RKO (cell line): ENCODE measurements at regions not wholly inside any gene's neighbourhood (a gene's known extent, or its start where the extent isn't known, plus 50 kb on each side); places are given as distances from the start of the nearest gene placed in this dataset.
"Not testable (repeated sequence)": the region's sequence is repeated elsewhere in the genome, so short reads cannot be mapped to it uniquely, and the experiment has no call there.

Source experiments
- DNase-seq: peaks from one replicate; pipeline ENCODE4 v3.0.0-alpha.2; 2016; ENCODE audit warnings: low spot score

DNA sequence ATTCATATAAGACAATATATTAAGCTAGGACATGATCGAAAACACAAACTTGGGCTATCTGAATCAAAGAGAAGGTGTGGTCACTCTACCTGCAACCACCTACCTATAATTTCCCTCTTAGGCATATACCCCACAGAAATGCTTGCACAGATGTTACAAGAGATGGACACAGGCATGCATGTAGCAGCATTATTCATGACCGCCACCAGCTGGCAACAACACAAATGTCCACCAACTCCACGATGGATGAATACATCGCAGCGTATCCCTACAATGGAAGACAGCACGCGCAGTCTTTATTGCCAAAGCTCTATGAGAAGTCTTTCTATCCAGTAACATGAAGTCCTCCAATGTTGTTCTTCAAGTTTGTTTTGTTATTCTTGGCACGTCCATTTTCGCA, 90.8 kb downstream of the ARL4C start:
- DNase-seq: no peak

DNA sequence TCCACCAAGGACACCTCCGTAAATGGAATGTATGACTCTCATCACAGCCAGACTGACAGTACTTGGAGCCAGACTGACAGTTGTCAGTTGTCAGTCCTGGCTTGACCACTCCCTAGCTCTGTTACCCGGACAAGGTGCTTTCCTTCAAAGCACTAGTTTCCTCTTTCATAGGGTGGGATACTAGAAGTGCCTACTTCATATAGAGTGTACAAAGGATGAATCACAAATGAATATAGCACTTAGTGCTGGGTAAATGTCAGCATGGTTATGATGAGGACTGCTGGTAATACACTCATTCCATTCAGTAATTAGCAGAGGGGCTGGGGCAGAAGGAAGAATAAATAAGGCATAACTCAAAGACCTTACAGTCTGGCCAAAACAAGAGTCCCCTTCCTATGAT, 91.4 kb downstream of the ARL4C start:
- no peak for DNase-seq

DNA sequence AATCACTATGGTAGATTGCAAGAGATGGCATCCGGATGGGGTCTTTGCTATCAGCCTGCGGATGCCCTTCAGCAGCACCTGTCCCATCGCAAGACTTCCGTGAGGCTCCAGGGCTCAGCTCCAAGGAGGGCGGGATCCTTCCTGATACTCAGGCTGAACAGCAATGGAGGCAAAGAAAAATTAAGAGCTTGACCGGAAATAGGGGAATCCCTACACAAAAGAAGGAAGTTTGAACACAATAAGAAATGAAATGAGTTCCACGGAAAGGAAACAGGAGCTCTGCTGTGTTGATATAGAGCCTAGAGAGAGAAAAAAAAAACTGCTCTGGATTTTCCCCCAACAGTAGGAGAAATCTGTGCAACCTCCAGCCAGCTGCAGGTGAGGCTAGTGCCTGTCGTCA, 91.9 kb downstream of the ARL4C start:
- DNase-seq: no peak

DNA sequence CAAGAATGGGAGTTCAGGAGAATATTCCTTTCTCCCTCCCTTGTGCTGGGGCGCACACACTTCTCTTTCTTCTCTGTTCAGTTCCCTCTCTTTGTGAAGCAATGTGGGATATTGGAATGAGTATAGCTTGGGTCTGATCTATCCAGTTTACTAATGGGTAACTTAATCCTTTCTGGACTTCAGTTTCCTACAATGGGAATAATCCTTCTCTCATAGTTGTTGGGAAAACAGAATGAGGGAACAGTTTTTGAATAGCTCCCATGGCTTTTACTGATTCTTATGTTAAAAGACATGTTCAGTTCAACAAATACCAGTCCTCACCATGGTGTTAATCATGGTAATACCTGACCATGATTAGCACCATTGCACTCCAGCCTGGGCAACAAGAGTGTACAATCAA, 93.1 kb downstream of the ARL4C start:
- DNase-seq: no peak

DNA sequence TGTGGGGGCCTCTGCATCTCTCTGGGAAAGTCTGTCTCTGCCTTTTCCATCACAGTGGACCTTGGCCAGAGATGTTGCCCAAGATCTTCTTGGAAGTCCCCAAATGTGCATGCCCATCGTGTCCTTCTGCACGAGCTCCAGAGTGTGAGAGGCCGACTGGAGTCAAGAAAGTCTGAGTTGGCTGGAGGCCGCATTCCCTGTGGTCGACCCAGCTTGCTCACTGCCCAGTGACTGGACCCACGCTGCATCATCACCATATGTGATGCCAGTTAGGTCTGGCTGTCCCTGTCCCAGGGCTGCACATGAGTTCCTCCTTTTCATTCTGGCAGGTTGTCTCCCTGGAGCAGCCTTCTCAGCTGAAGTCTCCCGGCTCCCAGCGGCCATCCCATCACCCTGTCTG, 93.8 kb downstream of the ARL4C start:
- no peak for DNase-seq

DNA sequence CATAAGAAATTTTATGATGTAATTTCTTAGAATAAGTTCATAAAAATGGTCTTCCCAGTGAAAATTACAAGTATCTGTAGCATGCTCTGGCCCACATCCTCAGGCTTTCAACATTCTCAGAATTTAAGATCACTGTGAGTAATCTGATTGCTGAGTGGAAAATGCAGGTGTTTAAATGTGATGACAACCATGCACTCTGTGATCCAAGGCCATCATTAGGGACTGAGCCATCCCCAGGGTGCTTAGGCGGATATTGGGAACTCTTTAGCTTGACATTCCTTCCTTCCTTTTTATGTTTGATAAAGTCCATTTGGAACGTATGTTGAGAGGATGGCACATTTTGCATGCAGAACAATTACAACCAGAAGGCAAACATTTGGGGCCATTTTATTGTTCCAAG, 95.5 kb downstream of the ARL4C start:
- DNase-seq: no peak

DNA sequence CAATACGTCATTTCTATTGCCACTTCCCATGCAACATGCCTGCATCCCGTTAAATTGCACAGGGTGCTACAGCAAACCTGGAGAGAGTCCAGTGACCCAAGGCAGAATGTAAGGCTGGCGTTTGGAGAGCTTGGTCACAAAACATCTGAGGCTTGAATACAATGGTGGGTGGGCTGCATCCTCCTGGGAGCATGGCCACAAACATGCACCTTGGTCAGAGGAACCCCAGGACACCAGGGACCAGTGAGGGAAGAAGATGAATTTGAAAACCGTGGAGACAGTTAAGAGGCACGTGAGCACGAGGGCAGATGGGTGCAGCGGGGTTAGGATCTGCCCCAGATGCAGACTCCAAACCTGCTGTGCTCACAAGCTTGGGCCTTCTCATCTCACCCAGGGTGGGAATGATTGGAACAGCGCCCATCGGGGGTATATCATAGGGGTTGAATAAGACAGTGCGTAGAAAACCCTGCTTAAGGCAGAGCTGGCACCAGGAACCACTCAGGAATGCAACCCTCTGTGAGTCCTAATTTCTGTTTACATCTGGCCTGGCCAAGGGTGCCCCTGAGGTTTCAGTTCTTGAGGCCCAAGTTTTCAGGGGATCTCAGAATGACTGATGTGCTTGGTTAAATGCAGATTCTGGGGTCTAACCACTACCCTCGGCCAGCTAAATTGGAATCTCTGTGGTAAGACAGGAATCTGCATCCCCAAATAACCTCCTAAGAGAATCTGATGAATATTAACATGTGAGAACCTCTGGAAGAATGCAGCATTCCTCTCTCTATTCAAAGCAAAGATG, 97.2 kb downstream of the ARL4C start:
- no peak for DNase-seq

DNA sequence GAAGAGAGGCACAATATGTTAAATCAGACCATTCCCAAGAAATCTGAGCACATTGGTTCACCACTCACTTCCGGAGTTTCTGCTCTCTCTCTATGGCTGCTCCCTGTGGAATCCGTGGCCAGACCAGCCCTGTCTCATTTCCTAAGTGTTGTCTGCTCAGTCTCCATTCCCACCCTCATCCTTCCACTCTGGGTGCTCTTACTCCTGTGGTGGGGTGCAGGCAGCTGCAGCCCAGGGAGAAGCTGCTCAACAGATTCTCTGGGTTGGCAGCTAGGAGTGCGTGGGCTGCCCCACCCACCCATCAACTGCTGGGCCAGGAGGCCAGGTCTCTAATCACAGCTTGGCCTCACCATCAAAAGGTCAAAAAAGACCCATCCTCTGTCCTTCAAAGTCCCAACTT, 98.3 kb downstream of the ARL4C start:
- DNase-seq: no peak

DNA sequence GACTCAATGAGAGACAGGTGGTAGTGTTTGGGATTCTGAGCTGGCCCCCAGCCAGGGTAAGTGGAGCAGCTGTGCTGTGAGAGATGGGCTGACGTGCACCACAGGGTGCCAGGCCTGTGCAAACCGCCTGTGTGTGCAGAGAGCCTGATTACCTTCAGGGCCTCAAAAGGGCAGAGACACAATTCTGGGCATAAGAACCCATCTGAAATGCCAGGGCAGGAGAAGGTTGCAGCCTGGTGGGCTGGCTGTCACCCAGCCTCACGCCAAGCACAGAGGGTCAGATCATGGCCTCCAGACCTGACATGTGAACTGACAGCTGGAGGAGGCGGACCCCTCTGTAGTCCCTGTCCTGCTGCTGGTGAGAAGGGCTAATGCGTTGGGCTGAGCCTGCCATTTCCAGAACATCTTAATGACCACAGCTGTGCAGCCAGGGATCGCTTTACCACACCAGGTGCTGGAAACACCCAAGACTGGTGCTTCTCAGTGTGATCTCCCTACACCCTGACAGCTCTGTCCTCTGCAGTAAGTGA, 100.9 kb downstream of the ARL4C start:
- no peak for DNase-seq

DNA sequence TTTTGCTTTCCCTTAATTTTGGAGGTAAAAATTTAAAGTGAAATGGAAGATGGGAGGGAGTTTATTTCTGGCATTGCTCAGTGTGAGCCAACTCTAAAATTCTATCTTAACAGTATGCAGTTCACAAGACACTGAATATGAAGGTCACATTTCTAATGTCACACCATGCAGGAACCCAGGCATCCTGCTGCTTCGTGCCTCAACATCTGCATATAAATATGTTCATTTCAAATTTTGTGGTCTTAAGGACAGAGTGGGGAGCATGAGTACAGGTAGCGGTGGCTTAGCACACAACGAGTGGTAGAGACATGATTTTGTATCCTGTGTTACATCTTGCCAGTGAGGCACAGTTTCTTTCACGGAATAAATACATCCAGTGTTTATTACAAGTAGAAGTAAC, 102.4 kb downstream of the ARL4C start:
- DNase-seq: no peak

DNA sequence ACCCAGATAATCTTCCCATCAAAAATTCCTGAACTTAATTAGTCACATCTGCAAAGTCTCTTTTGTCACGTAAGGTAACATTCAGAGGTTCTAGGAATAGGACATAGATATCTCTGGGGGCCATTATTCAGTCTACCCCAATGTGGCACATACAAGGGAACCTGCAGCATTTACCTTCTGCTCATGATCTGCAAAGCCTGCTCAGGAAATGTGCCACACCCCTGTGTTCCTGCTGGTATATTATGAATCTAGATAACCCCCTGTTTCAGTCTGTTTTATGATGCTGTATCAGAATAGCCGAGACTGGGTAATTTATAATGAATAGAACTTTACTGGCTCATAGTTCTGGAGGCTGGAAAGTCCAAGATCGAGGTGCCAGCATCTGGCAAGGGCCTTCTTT, 103.5 kb downstream of the ARL4C start:
- no peak for DNase-seq

DNA sequence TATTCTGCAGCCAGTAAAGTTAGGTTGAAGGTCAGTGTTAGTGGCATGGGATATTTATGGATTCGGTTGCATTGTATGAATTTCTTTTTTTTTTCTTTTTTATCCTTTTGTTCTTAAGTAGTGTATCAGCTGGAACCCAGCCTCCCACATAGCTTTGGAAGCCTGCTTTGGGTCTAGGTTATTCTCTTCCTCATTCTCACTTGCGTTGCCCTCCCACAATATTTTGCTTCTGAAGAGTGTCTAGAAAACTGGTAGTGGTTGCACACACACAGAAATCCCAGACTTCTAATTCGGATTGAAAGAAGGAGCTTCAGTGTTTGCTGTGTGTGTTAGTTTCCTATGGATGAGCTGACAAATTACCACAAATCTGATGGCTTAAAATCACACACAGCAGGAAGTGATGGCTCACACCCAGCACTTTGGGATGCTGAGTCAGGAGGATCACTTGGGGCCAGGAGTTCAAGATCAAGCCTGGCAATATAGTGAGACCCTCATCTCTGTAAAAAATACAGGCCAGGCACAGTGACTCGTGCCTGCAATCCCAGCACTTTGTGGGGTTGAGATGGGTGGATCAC, 104.8 kb downstream of the ARL4C start:
- DNase-seq: no peak

DNA sequence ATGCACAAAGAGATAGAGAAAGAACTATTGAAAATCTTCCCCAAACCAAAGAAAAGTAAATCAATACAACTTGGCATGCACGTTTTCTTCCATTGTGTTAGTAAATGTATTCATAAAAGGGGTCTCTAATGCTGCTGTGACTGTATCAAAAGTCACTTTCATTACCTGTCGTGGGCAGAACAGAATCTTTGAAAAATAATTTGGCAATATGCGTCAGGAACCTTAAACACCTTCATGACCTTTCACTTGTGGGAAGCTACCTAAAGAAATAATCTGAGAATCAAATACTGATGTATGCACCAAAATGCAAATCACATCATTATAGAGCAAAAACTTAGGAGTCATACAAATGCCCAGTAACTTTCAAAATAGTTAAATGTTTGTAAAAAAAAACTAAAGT, 105.3 kb downstream of the ARL4C start:
- DNase-seq: no peak

DNA sequence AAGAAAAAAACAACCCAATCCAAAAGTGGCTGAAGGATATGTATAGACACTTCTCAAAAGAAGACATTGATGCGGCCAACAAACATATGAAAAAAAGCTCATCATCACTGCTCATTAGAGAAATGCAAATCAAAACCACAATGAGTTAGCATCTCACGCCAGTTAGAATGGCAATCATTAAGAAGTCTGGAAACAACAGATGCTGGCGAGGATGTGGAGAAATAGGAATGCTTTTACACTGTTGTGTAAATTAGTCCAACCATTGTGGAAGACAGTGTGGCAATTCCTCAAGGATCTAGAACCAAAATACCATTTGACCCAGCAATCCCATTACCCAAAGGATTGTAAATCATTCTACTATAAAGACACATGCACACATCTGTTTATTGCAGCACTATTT, 107.2 kb downstream of the ARL4C start:
- DNase-seq: not testable (repeated sequence)

DNA sequence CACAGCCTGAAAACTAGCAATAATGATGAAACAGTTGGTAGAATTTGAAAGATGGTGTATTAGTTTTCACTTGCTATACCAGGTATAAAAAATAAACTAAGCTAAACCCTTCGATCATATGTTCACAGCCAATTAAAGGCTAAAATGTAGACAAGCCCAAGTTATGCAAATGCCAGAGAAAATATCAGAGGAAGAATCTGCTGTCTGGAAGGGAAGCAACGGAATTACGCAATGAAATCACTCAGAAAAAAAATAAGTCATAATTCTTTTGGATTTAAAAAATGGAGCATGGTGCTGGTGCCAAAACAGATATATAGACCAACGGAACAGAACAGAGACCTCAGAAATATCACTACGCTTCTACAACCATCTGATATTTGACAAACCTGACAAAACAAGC, 108.3 kb downstream of the ARL4C start:
- DNase-seq: no peak

DNA sequence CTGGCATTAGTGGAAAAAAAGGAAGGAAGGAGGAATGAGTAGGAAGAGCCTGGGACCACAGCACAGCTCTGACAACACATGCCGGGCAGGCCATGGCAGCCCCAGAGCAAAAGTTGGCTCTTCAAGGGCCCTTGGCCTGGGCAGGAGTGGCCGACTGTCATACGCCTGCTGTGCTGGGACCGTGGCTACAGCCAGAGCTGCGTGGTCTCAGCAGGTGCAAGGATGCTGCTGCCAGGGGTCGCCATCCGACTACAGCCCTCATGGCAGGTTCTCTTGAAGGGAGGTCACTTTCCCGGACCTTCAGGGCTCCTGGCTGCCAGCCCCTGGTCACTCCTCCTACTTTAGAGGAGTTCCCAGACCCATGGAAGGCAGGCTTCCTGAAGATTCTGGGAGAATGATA, 109.9 kb downstream of the ARL4C start:
- DNase-seq: no peak

DNA sequence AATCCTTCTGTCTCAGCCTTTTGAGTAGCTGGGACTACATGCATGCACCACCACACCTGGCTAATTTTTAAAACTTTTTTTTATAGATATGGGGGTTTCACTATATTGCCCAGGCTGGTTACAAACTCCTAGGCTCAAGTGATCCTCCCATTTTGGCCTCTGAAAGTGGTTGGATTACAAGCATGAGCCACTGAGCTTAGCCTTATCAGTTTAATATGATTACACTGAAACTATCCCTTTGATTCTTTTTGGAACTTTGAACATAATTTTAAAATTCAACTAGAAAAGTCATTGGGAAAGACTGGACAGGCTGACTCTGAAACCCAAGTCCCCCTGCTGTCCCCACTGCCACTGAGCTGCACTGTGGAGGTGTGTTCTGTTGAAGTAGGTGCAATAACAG, 114.8 kb downstream of the ARL4C start:
- no peak for DNase-seq

DNA sequence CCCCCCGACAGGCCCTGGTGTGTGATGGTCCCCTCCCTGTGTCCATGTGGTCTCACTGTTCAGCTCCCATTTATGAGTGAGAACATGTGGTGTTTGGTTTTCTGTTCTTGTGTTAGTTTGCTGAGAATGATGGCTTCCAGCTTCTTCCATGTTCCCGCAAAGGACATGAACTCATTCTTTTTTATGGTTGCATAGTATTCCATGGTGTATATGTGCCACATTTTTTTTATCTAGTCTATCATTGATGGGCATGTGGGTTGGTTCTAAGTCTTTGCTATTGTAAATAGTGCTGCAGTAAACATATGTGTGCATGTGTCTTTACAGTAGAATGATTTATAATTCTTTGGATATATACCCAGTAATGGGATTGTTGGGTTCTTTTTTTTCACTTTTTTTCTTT, 117.9 kb downstream of the ARL4C start:
- DNase-seq: not testable (repeated sequence)

DNA sequence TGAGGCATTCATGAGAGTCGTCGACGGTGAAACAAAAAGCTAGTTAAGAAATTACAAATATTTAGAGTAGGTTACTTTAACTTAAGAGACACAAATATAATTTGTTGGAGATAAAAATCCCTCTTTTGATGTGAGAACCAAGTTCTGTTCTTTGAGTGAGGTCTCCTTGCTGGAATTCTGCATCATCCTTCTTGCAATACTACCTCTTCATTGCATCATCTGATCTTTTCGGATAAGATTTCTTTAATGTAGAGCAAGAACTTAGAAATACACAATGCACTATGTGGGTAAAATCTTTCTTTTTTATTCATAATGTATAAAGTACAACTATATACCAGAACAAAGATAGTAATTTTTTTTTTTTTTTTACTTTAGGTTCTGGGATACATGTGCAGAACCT, 118.4 kb downstream of the ARL4C start:
- no peak for DNase-seq

DNA sequence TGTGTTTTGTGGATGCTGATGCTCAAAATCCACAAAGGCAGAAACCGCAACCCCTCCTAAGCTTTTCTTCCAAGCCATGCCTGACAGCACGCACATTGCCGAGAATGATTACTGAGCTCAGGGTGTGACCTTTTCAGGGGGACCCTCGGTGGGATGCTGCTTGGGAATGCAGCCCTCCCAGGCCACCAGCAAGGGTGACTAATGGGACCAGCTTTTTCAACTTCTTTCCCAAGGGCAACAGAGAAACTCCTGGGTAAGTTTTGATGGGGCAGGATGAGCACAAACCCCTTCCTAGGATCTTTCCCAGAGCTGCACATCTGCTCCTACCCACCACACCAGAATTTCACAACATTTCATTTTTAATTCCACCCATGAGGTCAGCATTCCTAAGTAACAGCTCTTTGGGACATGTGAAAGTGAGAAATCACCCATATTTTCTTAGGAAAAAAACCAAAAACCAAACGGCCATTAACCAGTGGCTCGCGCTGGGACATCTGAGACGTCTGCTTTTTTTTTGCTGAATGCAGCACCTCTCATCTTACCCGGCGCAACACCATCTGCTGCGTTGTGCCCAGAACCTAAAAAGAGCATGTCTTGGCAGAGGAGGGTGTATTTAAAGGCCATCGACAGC, 119.0 kb downstream of the ARL4C start:
- DNase-seq: no peak

DNA sequence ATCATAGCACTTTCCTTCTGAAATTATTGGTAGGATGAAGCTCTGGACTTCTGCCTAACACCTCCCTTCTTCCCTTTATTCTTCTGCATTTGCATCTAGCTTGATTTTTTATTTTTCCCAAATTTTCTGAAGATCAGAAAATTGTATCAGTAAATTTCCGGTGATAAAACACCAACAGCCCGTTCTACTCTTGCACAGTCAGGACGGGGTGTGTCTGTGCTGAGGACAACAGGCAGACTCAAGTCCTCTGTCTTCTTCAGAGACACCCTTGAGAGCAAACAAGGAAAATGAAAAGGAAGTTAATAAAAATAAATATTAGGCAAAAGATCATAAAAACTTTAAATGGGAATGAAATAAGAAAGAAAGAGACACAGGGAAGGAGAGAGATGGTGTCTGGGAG, 120.7 kb downstream of the ARL4C start:
- no peak for DNase-seq

DNA sequence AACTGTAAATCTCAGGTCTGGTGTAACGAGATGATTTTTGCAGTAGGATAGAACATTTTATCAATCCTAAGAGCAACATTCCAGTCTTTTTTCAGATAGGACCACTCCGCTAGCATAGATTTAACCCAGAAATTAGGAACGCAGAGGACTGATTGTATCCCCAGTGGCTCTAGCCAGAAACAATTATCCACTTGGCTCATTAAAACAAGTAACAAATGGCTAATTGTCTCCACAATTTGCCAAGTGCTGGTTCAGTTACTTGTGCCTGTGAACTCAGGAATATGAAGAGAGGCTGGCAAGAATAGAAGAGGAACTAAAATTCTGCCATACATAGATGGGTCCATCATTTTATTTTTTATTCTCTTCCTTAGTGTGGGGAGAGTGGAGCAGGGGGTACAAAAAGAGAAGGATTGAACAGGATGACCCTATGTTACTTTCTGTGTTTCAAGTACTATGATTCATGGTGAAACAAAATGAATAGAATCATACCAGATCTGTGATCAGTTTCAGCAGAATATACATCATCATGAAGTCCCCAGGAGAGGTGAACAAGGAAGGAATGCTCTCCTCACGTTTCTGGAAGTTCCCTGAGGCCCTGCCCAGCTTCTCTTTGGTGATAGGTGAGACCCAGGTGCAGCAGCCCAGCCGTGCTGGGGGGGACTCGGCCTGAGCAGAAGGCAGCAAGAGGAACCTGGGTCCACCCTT, 121.6 kb downstream of the ARL4C start:
- DNase-seq: no peak

DNA sequence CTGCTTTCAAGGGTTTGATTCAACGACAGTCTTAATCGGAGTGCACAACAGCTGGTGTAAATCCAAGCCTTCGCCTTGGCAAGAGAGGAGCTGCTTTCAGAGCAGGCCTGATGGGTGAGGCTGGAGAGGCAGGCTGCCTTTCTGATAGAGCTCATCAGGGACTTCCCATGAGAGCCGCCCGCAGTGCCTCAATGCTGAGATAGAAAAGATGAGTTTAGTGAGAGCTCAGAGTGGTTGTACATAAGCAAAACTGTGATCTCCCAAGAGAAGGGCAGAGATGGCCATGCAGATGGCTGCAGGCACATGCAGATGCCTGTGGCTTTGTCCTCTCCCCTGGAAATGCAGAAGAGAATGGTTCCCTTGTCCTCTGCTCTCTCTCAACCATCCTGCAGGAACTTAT, 122.1 kb downstream of the ARL4C start:
- no peak for DNase-seq
